GM18517 (cell line): ENCODE measurements at regions not wholly inside any gene's neighbourhood (a gene's known extent, or its start where the extent isn't known, plus 50 kb on each side); places are given as distances from the start of the nearest gene placed in this dataset.

Source experiments
- ATAC-seq: cut with Tn5 transposase; IDR thresholded peaks from one replicate; pipeline ENCODE4 v1.9.1; 2021; ENCODE audit warnings: mild to moderate bottlenecking, moderate library complexity; ENCODE audit not compliant: unreplicated experiment

DNA sequence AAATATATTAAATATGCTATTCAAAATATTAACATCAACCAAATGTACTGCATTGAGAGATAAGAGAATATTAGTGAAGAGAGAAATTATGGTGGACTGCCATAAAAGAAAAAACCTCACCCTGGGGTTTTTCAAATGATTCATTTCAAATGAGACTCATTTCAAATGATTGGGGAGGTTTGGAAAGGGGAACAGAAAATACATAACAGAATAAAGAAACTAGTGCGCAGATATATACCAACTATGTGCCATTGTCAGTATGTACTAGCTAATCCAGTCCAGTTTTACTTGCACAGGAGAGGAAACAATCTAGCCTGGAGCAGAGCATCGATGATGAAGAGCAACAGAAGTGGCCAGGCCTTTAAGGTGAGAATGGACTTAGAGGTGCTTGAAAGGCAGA, 651.6 kb upstream of the RORB start:
- ATAC-seq = peak; percentile 93

DNA sequence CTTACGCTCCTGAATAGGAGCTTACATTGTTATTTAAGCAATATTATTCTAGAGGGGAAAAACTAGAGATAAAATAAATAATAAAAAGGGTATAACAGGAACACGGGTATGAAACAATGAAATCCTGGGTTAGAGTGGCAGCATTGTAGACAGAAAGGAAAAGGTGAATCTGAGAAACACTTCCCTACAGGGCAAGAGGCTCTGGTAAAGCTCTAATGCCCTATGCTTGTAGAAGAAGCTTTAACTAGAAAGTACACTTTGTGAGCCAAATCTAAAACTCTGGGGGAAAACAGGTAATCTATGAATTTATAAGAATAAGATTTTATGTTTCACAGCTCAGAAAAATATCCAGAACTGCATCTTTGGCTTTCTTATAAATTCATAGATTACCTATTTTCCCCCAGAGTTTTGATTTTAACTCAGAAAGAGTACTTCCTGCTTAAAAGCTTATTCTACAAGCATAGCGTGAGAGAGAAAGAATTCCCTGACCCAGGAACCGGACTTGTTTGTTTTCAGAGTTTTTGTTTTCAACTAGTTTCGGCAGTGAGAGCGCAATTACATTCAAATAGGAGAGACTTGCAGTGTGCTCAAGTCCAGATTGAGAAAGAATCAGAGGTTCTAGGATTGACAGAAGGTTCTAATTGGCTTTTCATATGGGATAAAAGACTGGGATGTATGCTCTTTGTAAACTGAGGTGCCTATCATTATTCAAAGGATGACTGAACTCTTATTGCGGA, 651.0 kb upstream of the RORB start:
- ATAC-seq = no peak

DNA sequence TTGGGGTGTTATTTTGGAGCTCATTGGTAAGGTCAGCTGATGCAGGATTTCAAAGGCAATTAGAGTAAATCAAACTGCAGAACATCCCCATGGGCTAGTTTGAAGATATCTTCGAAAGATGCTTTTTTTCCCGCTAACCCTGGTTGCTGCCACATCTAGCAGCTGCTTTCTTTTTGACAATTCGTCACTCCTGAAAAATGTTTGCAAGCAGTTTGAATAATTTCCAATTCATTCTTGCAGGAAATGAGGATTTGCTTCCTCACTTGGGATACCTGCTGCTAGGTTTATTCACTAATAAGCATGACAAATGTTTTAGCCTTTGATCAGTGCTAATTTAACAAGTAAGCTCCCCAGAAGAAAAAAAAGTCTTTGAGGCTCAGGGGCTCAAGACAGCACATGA, 649.6 kb upstream of the RORB start:
- ATAC-seq = no peak

DNA sequence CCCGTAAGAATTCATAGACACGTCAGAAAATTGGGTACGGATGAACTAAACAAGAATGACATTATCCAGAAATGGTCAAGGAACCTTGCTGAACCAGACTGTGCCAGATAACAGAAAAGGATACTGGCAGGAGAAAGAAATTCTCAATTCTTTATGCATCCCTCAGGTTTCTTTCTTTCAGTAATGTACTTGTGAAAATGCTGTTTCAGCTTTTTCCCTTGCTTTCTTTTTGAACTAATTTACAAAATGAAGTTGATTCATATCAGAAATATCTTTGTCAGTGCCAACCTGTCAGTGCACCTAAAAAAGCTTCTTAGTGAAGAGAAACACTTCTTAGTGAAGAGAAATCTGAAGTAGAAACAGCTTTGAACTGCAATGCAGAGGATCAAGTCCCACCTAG, 643.6 kb upstream of the RORB start:
- ATAC-seq = no peak

DNA sequence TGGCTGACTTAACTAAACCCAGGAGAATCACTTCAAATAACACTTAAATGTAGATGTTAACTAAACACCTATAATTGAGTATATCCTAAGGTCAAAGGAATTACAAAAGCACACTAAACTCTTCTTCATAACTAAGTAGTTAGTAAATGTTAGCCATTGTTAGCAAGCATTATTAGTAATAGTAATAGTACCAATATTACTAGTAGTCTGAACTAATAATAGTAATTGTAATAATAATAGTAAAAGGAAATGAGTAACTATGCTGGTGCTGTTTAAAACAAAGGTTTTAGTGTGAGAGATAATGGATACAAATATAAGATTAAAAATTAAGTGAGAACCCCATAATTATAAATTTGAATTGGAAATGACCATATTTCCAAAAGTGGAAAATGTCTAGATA, 641.9 kb upstream of the RORB start:
- no peak for ATAC-seq

DNA sequence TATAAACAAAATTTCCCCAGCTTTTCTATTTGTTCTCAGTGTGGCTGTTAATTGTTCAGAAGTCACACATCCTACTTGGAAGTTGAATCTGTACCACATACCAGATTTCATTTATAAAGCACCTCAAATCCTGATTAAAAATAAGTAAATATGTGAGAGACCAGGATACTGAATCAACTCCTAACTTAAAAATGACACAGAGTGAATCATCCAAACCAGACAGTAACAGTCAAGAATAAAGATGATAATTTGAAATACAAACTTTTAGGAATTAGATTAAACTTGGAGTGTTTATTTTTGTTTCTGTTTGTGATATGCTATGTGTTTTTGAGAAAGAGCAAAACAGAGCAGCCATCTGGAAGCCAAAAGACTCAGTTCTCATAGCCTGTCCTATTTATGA, 633.2 kb upstream of the RORB start:
- ATAC-seq = no peak

DNA sequence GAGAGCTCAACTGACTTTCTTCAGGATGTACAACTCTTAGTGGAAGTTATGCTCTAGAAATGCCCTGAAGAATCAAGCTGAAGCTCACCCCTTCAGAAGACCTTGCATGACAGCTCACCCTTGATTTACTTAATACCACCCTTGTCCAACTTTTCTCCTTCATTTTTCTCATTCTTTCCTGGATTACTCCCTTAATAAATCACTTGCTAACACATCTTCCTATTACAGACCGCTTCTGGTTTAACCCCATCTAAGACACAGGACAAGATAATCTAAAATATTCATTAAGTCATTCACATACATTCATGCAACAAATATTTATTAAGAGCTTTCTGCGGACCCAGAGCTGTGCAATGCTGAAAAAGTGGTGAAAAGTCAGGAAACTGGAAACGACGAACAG, 630.7 kb upstream of the RORB start:
- ATAC-seq = no peak

DNA sequence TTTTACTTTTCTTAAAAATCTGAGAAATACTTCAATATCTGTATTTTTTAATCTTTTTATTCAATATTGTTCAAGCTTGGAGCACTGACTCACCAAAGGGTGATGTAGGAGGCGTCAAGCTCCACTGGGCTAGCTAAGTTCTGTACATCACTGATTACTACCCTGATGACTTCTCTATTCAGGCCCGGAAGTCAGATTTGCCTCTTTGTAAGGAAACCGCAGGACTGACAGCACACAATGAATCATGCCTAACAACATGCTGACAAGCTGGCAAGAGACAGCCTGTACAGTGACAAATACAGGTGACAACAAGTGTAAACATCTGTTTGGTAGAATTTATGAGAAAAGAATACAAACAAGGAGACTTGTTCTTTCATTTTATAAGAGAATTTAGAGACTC, 627.9 kb upstream of the RORB start:
- ATAC-seq = peak; percentile 100

DNA sequence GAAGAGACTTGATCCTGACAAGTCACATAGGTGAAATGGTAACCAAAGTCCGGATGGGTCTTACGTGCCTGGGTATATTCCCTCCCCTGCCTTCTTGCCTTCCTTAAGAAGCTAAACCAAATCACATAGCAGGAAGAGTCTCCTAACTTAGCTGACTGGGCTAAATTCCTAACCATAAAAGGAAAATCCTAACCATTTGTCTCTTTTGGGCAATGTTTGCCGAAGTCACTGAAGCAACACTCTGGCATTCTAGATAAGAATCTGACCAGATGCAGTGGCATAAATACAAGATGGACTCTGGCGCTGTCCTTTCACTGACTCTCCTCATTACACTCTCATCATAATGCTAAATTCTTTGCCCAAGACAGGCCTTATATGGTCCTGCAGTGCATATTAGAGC, 625.5 kb upstream of the RORB start:
- ATAC-seq = no peak

DNA sequence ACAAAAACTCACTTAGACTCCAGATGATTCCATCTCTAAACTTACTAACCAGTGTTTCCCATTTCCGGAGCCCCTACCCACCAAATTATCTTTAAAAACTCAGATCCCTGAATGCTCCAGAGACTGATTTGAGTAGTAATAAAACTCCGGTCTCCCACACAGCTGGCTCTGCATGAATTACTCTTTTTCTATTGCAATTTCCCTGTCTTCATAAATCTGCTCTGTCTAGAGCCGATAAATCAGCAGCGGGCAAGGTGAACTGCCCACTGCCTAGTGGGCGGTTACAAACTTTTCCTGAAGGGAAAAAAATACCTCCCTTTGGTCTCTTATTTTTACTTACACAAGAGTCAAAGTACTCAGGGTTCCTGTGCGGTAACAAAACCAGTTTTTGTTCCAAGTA, 624.4 kb upstream of the RORB start:
- ATAC-seq = no peak

DNA sequence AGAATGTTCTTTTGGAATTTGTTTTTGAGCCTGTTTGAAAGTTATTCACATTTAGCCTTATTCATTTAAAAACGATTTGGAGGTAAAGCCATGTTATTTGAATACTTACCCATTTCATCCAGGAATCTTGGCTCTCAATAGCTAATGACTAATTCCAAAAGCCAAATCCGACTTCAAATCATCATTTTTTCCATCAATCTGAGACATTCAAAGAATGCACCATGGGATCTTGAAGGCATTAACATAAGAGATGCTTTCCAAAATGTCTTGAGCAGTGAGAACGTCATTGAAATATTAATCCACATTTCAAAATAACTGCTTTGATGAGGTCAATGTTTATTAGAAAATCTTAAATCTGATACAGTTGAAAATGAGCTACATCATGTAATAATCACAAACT, 617.0 kb upstream of the RORB start:
- no peak for ATAC-seq

DNA sequence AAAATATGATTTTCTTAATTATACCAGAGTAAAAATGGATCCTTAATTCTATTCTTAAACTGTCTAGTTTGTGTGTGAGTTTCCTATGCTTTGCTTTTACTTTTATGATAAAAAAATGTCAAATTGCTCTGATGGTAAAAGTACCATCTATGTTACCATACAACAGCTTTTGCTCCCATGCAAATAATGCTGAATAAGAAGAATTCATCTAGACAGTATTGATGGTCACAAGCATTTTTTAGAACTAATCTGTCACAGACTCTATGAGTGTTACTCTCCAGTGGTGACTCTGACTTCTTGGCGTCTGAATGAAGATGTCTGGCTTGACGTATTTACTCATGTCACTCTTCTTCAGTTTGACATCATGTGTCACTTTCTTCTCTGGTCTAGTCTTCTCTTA, 608.1 kb upstream of the RORB start:
- ATAC-seq = no peak

DNA sequence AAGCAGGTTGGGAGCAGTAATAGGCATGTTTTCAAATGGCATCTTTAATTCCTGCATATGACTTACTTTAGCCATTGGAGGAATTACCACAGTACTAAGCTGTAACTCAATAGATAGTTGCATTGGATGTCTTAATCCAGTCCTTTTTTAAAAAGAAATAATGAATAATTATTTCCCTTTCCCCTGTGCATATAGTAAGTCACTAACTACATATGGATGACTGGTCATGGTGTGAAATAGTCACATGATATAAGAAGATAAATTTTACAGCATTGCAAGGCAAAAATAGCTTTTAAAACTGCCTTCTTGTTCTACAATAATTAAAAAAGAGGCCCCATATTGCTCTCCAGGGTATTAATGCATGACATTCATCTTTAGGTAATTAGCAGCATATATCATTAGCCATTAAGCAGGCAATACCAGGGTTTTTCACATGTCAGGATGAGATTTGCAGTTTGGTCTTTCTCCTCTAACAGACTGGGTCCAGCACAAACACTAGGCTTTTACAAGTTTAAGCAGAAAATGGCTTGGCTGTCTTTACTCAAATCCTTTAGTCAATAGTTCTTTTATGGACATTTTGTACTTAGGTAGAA, 606.4 kb upstream of the RORB start:
- ATAC-seq = no peak

DNA sequence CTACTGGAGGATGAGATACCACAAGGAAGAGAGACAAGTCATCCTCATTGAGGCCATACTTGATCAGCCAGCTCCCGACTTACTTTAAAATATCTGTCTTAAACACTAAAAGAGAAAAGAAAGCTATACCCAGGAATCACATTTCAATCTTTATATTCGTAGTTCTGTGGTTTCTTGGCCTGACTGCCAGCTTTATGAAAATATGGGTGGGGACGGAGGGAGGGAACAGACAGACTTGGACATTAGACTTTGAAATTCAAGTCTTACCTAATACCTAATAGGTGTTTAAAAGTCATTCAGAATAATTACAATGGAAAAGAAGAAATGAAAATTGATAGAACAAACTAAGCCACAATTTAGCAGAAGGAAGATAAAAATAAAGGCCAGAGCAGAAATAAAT, 604.8 kb upstream of the RORB start:
- no peak for ATAC-seq

DNA sequence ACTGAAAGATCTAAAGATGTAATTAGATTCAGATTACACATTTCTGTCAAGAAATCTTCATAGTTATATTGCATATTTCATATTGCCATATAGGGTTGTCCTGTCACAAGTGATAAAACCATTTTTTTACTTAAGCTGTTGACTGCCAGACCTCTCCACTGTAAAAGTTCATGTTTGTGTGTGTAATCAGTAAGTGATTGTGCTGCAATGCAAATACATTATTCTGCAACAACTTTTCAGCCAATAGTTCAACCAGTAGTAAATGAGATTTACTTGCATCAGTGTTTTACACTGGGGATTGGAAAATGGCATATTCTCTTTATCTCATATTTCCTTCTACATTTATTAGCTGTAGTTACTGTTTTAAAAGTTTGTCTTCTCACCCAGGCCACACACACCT, 603.9 kb upstream of the RORB start:
- no peak for ATAC-seq

DNA sequence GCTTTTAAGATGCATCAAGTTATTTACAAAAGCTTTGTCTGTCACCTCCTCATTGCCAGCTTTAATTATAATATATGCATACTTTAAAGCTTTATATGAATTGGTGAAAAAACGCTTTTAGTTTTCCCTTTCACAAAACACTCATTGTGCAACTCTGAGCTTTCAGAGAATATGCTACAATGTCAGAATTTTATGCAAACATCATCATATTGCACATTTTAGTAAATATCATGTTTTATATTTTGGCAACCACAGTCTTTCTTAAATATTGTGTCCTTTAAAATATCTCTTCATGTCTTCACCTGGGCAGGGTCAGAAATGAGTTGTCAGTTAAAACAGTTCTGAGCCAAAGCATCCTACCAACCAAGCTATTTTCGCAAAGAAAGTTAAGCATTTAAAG, 601.1 kb upstream of the RORB start:
- no peak for ATAC-seq

DNA sequence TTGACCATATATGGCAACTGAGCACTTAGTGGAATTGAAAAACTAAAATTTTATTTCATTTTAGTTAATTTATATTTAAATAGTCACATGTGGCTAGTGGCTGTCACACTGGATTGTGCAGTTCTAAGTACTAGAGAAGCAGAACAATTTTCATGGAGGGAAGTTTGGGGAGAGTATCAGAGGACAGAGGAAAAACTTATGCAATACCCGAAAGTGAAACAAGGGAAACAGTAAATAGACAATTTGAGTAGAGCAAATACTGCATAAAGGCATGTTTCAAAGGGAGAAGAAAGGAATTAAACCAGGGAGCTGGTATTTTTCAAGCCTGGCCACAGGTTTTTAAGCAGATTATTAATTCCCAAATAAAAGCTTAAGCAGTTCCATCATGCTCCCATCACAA, 590.5 kb upstream of the RORB start:
- no peak for ATAC-seq

DNA sequence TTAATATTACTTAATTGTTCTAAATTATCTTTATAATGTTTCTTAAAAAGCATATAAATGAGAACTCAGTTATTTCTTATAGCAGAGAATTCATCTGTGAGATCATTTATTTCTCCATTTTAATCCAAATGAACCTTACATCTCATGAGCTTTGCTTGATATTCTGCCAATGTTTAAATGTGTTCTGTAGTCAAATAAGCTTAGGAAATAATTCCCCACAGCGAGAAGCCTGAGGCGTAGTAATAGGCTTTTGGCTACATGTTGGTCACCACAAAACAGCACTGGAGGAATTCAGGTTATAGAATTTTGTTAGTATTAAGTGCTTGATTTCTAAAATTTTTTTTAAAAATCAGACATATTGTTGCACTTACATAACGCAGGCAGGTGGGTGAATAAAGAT, 585.3 kb upstream of the RORB start:
- ATAC-seq = no peak

DNA sequence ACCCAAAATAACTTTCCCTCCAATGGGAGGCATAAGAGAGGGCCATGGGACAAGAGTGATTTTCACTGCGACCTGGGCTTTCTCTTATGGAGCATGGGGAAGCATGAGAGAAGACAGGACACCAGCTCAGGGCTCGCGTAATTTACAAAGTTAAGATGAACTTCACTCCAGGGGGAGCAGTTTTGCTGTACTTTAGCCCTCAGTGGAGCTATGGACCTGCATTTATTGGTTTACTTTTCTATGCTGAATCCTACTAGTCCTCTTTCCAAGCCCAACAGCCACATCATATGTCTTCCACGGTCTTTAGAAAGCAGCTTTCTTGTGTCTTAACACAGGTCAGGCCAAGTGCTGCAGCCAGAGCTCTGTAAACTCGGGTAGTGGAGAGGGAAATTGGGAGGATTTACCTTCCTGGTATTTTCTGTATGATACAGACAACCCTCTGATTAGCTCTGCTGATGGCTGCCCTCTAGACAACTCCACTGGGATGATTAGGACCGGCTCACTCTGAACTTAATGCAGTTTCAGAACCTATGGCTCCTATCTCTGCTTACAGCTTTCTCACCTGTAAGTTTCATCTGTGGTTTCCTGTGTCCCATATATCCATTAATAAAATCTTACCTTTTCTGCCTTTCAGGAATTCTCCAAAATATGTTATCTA, 581.0 kb upstream of the RORB start:
- no peak for ATAC-seq

DNA sequence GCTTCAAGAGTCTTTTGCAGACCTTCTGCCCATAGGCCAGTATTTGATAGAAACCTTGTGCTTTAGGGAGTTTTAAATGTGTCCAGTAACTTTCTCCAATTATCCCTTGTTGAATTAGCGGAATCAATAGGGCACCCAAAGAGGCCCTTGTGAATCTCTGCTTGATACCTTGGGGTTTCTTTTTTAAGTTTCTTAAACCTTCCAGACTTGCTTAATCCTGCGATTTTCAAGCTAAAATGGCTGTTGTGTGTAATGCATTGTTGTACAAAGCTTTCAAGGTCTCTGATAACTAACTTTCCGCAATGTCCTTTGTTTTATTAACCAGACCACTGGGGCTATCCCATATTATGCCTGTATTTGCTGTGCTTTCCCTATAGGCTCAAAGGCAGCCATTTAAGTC, 577.4 kb upstream of the RORB start:
- no peak for ATAC-seq

DNA sequence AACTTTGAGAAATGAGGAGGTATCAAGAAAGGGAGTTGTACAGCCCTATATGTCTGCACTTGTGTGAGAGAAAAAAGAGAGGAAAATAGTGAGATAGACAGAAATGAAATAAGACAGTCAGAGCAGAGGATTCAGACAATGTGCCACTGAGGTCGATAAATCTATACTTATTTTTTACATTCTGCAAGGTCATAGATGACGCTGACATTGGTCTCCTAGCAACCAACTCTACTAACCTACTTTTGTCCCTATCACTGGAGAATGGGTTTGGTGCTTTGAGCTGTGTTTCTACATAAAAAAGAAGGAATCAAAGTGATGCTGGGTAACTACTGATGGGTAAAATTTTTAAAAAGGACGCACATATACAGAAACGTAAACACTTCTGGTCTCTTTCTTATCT, 573.3 kb upstream of the RORB start:
- ATAC-seq = no peak

DNA sequence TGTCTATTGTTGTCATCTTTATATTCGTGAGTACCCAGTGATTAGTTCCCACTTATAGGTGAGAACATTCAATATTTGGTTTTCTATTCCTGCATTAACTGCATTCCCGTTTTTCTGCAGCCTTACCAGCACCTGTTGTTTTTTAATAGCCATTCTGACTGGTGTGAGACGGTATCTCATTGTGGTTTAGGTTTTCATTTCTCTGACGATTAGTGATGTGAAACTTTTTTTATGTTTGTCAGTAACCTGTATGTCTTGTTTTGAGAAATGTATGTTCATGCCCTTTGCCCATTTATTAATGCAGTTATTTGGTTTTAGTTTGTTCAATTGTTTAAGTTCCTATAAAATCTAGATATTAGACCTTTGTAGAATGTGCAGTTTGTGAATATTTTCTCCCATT, 546.0 kb upstream of the RORB start:
- ATAC-seq = no peak

DNA sequence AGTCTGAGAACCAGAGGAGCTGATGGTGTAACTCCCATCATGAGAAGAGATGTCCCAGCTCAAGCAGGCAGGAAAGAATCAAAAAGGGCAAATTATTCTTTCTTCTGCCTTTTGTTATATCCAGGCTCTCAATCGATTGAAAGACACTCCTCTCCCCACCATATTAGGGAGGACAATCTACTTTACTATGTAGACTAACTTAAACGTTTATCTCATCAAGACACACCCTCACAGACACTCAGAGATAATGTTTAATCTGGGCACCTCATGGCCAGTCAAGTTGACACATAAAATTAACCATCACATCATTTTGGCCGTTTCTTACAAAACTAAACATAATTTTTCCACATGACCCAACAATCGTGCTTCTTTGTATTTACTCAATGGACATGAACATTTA, 534.3 kb upstream of the RORB start:
- no peak for ATAC-seq
